ENCODE measurements at regions not wholly inside any gene's neighbourhood (a gene's known extent, or its start where the extent isn't known, plus 50 kb on each side); places are given as distances from the start of the nearest gene placed in this dataset.

DNA sequence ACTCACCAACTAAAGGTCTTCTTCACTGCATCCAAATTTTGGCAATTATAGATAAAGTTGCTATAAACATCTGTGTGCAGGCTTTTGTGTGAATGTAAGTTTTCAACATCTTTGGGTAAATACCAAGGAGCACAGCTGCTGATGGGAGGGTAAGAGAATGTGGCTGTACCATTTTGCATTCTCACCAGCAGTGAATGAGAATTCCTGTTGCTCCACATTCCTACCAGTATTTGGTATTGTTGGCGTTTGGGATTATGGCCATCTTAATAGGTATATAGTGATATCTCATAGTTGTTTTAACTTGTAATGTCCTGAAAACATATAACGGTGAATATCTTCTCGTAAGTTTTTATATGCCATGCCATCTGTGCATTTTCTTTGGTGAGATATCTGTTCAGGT is 69.3 kb downstream of the ILRUN start:
- TF ChIP-seq, protein P1, sequence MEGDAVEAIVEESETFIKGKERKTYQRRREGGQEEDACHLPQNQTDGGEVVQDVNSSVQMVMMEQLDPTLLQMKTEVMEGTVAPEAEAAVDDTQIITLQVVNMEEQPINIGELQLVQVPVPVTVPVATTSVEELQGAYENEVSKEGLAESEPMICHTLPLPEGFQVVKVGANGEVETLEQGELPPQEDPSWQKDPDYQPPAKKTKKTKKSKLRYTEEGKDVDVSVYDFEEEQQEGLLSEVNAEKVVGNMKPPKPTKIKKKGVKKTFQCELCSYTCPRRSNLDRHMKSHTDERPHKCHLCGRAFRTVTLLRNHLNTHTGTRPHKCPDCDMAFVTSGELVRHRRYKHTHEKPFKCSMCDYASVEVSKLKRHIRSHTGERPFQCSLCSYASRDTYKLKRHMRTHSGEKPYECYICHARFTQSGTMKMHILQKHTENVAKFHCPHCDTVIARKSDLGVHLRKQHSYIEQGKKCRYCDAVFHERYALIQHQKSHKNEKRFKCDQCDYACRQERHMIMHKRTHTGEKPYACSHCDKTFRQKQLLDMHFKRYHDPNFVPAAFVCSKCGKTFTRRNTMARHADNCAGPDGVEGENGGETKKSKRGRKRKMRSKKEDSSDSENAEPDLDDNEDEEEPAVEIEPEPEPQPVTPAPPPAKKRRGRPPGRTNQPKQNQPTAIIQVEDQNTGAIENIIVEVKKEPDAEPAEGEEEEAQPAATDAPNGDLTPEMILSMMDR (IDR thresholded peaks at IDR 0.05; ENCODE audit: extremely low read depth, low read depth, low read length) = no peak

DNA sequence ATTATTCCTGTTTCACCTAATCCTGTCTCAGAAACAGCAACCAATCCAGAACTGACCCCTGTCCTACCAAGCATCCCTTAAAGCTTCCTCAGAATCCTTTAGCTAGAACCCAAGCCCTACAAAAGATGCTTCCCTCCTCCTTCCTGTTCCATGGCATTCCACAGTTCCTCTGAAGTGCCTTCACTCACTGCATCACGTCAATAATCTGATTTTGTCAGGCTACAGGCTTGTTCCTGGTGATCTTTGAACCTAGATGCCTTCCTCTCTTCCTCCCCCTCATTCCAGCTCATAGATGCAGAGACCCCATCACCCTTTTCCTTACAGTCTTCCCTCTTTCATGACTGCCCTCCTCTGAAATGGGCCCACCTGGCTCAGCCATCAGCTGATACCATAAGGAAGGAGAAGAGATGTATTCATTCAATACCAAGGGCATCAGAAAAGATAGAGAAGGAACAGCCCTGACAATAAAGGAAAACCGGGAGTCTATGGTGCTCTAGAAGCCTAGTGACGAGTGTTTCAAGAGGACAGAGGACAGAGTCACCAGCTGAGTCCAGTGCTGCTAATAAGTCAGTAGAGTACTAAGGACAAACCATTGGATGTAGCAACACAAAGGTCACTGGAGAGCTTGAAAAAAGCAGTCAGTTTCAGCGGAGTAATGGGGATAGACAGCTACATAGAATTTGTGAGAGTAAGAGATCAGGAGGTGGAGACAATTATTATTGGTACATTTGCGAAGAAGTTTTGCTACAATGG is 62.5 kb upstream of the SPDEF start:
- no peaks in the 10 kb centered on the region for H3K27me3 ChIP-seq (ENCODE audit: insufficient read depth, low read length)
- H3K9me3 ChIP-seq (ENCODE audit: low read depth, low read length) = no peaks in the 10 kb centered on the region
- no peak overlapping the region for H3K4me2 ChIP-seq (ENCODE audit: insufficient read depth, low read length)
- peaks cover 47% of the 10 kb centered on the region for H3K79me2 ChIP-seq (ENCODE audit: insufficient read depth, low read length)
- TF ChIP-seq, protein P1 (IDR thresholded peaks at IDR 0.05; ENCODE audit: extremely low read depth, low read depth, low read length) = no peak
- no peaks in the 10 kb centered on the region for H3K4me1 ChIP-seq (ENCODE audit: insufficient read depth, low read length)
- DNase-seq (ENCODE audit: insufficient read length, low spot score, missing footprints) = no peak
- no peak overlapping the region for H2AFZ ChIP-seq (ENCODE audit: low read length)
- H3K36me3 ChIP-seq (ENCODE audit: insufficient read depth, low read length) = no peaks in the 10 kb centered on the region
- H3K4me3 ChIP-seq (ENCODE audit: insufficient read depth, low read length) = no peak overlapping the region
- H3K27ac ChIP-seq (ENCODE audit: low read depth, low read length) = no peak overlapping the region
- peaks cover 17% of the 10 kb centered on the region for H4K20me1 ChIP-seq (ENCODE audit: insufficient read depth, low read length)

More for the DNA sequence above, 69.3 kb downstream of the ILRUN start:
- DNase-seq (ENCODE audit: insufficient read length, low spot score, missing footprints) = no peak
- Histone ChIP-seq H3K36me3 (ENCODE audit: insufficient read depth, low read length) (no peaks in the 10 kb centered on the region), H3K27me3 (ENCODE audit: insufficient read depth, low read length) (no peaks in the 10 kb centered on the region), H3K4me1 (ENCODE audit: insufficient read depth, low read length) (peaks cover 8% of the 10 kb centered on the region), H3K79me2 (ENCODE audit: insufficient read depth, low read length) (peaks cover 21% of the 10 kb centered on the region), H3K4me3 (ENCODE audit: insufficient read depth, low read length) (no peak overlapping the region), H4K20me1 (ENCODE audit: insufficient read depth, low read length) (no peaks in the 10 kb centered on the region), H3K9me3 (ENCODE audit: low read depth, low read length) (no peaks in the 10 kb centered on the region), H3K4me2 (ENCODE audit: insufficient read depth, low read length) (no peak overlapping the region), H3K27ac (ENCODE audit: low read depth, low read length) (no peak overlapping the region), H2AFZ (ENCODE audit: low read length) (no peak overlapping the region)

DNA sequence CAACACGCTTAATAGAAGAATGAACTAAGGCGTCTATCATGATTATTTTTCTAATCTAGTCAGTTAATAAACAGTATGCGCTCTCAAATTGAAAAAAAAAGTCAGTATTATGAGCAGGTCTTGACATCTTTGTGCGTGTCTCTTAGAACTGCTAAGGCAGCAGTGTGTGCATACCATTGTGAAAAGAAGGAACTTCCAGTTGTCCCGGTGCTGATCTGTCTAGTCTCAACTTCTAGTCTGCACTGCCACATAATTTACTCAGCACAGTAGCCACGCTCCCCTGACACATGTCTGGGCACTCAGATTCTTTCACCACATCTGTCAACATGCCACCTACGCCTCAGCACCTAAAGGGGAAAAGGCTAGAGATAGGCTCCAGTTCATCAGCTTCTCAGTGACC is 61.1 kb upstream of the SPDEF start:
- Histone ChIP-seq H3K9me3 (ENCODE audit: low read depth, low read length) (no peaks in the 10 kb centered on the region), H3K4me1 (ENCODE audit: insufficient read depth, low read length) (no peaks in the 10 kb centered on the region), H3K4me2 (ENCODE audit: insufficient read depth, low read length) (no peak overlapping the region), H4K20me1 (ENCODE audit: insufficient read depth, low read length) (peaks cover 17% of the 10 kb centered on the region), H3K4me3 (ENCODE audit: insufficient read depth, low read length) (no peak overlapping the region), H2AFZ (ENCODE audit: low read length) (no peak overlapping the region), H3K36me3 (ENCODE audit: insufficient read depth, low read length) (no peaks in the 10 kb centered on the region), H3K79me2 (ENCODE audit: insufficient read depth, low read length) (peaks cover 48% of the 10 kb centered on the region), H3K27ac (ENCODE audit: low read depth, low read length) (no peak overlapping the region), H3K27me3 (ENCODE audit: insufficient read depth, low read length) (no peaks in the 10 kb centered on the region)
- DNase-seq (ENCODE audit: insufficient read length, low spot score, missing footprints) = no peak
- TF ChIP-seq, protein P1 (IDR thresholded peaks at IDR 0.05; ENCODE audit: extremely low read depth, low read depth, low read length) = no peak

GRCh38 chr6:34616227-34616585 is 60.1 kb upstream of the SPDEF start:
- Histone ChIP-seq H3K4me3 (ENCODE audit: insufficient read depth, low read length) (no peak overlapping the region), H3K79me2 (ENCODE audit: insufficient read depth, low read length) (peaks cover 53% of the 10 kb centered on the region), H3K27me3 (ENCODE audit: insufficient read depth, low read length) (no peaks in the 10 kb centered on the region), H3K9me3 (ENCODE audit: low read depth, low read length) (no peaks in the 10 kb centered on the region), H4K20me1 (ENCODE audit: insufficient read depth, low read length) (peaks cover 21% of the 10 kb centered on the region), H3K36me3 (ENCODE audit: insufficient read depth, low read length) (no peaks in the 10 kb centered on the region), H3K4me1 (ENCODE audit: insufficient read depth, low read length) (peaks cover 4% of the 10 kb centered on the region), H2AFZ (ENCODE audit: low read length) (no peak overlapping the region), H3K27ac (ENCODE audit: low read depth, low read length) (no peak overlapping the region), H3K4me2 (ENCODE audit: insufficient read depth, low read length) (no peak overlapping the region)
- DNase-seq (ENCODE audit: insufficient read length, low spot score, missing footprints) = no peak
- TF ChIP-seq, protein P1 (IDR thresholded peaks at IDR 0.05; ENCODE audit: extremely low read depth, low read depth, low read length) = no peak

All from osteoblast (primary cell).